A673 (cell line): ENCODE measurements at regions not wholly inside any gene's neighbourhood (a gene's known extent, or its start where the extent isn't known, plus 50 kb on each side); places are given as distances from the start of the nearest gene placed in this dataset.

Experiments used
- BruUV-seq: library from RNA; stranded (reverse); fragments of 400-500 nt; replicated peaks from 2 replicates; lab custom pipeline; 2021; lab: Mats Ljungman, UMichigan
- CTCF ChIA-PET: fragments of 300-600 bp; sonication (Branson Sonifier 250); formaldehyde crosslinking; loops from one replicate; lab custom pipeline; 2022; ENCODE audit warnings: antibody characterized with exemption; lab: Charles Lee
- POLR2A ChIA-PET: fragments of 300-600 bp; sonication (Branson Sonifier 250); formaldehyde crosslinking; loops from one replicate; lab custom pipeline; 2022; ENCODE audit warnings: antibody characterized with exemption; ENCODE audit not compliant: low non-redundant PET; lab: Charles Lee
- DNase-seq: peaks from one replicate; pipeline ENCODE4 v3.0.0-alpha.2; 2015; ENCODE audit warnings: low spot score
- H3K27ac ChIP-seq: fragments of 200-600 bp; sonication (generic); 2 replicates; pipeline ENCODE4 v1.5.1; 2016; ENCODE audit warnings: mixed run types, low read depth, mild to moderate bottlenecking, mixed read lengths, antibody characterized with exemption, low read length; ENCODE audit not compliant: poor library complexity, severe bottlenecking
- H3K27me3 ChIP-seq: fragments of 200-600 bp; sonication (generic); replicated peaks from 2 replicates; pipeline ENCODE4 v1.6.1; 2017; ENCODE audit warnings: mixed run types, low read depth, mild to moderate bottlenecking, mixed read lengths, antibody characterized with exemption, low read length; ENCODE audit not compliant: insufficient read depth, poor library complexity
- H3K36me3 ChIP-seq: fragments of 200-600 bp; sonication (generic); 2 replicates; pipeline ENCODE4 v1.6.1; 2016; ENCODE audit warnings: mixed run types, mild to moderate bottlenecking, mixed read lengths, antibody characterized with exemption, low read length; ENCODE audit not compliant: insufficient read depth, poor library complexity, severe bottlenecking
- H3K4me1 ChIP-seq: fragments of 200-600 bp; sonication (generic); 2 replicates; pipeline ENCODE4 v1.6.1; 2017; ENCODE audit warnings: mixed run types, mild to moderate bottlenecking, mixed read lengths, antibody characterized with exemption, low read length; ENCODE audit not compliant: insufficient read depth, poor library complexity, severe bottlenecking
- H3K4me3 ChIP-seq: fragments of 200-600 bp; sonication (generic); 2 replicates; pipeline ENCODE4 v1.5.1; 2016; ENCODE audit warnings: low read depth, mixed run types, mild to moderate bottlenecking, mixed read lengths, low read length; ENCODE audit not compliant: poor library complexity, severe bottlenecking
- H3K9me3 ChIP-seq: fragments of 200-600 bp; sonication (generic); 2 replicates; pipeline ENCODE4 v1.6.1; 2016; ENCODE audit warnings: mixed run types, low read depth, mild to moderate bottlenecking, mixed read lengths, antibody characterized with exemption, low read length; ENCODE audit not compliant: poor library complexity, severe bottlenecking
- EZH2 ChIP-seq: fragments of 200-600 bp; sonication (generic); IDR thresholded peaks from 2 replicates; pipeline ENCODE4 v1.6.1; 2017; ENCODE audit warnings: borderline replicate concordance, low read depth, mild to moderate bottlenecking, mixed read lengths, antibody characterized with exemption, low read length; ENCODE audit not compliant: poor library complexity, severe bottlenecking
- intact Hi-C: fragments of 100-400 bp; cut with micrococcal nuclease; formaldehyde crosslinking; loops from one replicate; pipeline ENCODE4 v1.10.0; 2022; ENCODE audit not compliant: unreplicated experiment
- TF ChIP-seq, protein P1 (sequence below): fragments of 300-800, 200-600 bp; sonication (generic); conservative IDR thresholded peaks from 2 replicates; pipeline ENCODE4 v1.5.1; 2017; ENCODE audit warnings: low read depth, mild to moderate bottlenecking, antibody characterized with exemption, low read length, moderate library complexity, mixed read lengths

DNA sequence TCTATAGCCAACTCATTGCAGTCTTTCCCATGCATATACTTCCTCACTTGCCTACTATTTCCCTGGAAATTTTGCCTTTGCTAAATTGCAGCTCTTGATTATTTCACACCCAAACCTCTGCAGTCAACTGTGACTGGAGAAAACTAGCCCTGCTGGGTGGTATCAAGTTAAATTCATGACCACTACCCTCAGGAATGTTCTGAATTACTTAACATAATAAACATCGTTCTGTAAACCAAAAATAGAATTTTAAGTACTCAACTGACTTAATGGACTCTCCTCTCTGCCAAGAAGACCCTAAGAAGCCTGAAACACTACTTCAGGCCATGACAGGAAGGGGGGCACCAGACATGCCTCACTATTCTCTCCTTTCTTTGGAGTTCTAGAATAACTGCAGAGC is 1278.0 kb upstream of the GBE1 start:
- Histone ChIP-seq H3K27ac (no peak overlapping the region), H3K9me3 (peaks cover 5% of the 10 kb centered on the region), H3K36me3 (no peaks in the 10 kb centered on the region), H3K4me1 (no peaks in the 10 kb centered on the region), H3K27me3 (no peaks in the 10 kb centered on the region), H3K4me3 (no peak overlapping the region)
- intact Hi-C loops = no loop called here
- no peak for DNase-seq
- TF ChIP-seq, protein P1, sequence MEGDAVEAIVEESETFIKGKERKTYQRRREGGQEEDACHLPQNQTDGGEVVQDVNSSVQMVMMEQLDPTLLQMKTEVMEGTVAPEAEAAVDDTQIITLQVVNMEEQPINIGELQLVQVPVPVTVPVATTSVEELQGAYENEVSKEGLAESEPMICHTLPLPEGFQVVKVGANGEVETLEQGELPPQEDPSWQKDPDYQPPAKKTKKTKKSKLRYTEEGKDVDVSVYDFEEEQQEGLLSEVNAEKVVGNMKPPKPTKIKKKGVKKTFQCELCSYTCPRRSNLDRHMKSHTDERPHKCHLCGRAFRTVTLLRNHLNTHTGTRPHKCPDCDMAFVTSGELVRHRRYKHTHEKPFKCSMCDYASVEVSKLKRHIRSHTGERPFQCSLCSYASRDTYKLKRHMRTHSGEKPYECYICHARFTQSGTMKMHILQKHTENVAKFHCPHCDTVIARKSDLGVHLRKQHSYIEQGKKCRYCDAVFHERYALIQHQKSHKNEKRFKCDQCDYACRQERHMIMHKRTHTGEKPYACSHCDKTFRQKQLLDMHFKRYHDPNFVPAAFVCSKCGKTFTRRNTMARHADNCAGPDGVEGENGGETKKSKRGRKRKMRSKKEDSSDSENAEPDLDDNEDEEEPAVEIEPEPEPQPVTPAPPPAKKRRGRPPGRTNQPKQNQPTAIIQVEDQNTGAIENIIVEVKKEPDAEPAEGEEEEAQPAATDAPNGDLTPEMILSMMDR = no peak
- no peak for TF ChIP-seq EZH2
- ChIA-PET CTCF (no interaction called here), POLR2A (no interaction called here)
- BruUV-seq = no TSS peak

DNA sequence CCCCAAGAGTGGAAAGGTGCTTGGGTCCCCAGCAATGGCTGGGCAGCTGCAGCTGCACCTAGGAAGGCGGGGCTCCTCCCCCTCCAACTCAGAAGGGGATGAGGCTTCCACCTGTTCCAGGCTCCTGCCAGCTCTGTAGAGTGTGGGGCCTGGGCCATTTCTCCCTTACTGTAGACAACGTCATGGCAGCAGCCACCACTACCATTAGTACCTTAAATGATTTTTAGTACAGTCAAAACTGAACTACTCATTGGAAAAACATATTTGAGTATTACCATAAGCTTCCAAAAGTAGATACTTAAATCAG is 1274.2 kb upstream of the GBE1 start:
- ChIA-PET POLR2A (no interaction called here), CTCF (no interaction called here)
- no peak overlapping the region for H3K4me3 ChIP-seq
- no peak for DNase-seq
- no peaks in the 10 kb centered on the region for H3K27me3 ChIP-seq
- intact Hi-C loops = no loop called here
- no peaks in the 10 kb centered on the region for H3K36me3 ChIP-seq
- no TSS peak for BruUV-seq
- peaks cover 2% of the 10 kb centered on the region for H3K9me3 ChIP-seq
- H3K27ac ChIP-seq = no peak overlapping the region
- TF ChIP-seq EZH2 = no peak
- TF ChIP-seq, protein P1 = no peak
- H3K4me1 ChIP-seq = no peaks in the 10 kb centered on the region

DNA sequence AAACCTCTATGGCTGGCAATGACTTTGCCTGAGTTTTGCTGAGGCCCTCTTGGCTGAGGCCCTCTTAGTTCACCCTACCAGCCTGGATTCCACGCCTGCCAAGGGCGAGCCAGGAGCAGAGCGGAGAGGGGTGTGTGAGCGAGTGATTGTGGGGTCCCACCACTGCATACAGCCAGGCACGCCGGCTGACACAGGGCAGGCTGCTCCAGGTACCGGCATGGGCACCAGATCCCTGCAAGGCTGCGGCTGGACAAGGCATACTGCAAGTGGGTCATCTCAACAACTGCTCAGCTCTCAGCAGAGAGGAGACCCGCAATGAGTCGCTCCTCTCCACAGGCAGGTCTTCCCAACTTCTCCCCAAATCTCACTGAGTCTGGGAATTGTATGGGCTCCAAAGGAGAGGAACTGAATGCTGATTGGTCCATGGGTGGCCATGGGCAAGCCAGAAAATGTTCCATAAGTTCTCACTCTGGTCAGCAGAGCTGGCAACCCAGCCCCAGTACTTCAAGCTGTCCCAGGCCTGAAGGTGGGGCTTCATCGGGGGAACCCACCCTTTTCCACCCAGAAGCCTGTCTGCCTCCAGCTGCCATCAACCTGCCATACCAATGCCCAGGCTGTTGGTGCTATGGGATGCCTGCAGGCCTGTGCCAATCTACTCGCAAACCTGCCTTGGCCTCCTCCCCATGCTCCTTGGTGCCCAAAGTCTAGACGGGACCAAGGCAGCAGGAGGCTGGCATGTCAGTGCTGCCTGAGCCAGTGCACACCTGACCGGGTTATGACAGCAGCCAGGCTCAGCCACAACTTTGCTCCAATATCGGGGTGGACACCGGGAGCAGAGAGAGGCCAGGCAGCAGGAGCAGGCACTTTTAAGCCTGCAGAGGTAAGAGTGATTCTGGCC is 1273.6 kb upstream of the GBE1 start:
- intact Hi-C loops = no loop called here
- CTCF ChIA-PET = no interaction called here
- DNase-seq = no peak
- Histone ChIP-seq H3K27ac (no peak overlapping the region), H3K36me3 (no peaks in the 10 kb centered on the region), H3K27me3 (no peaks in the 10 kb centered on the region), H3K4me3 (no peak overlapping the region), H3K4me1 (no peaks in the 10 kb centered on the region), H3K9me3 (no peaks in the 10 kb centered on the region)
- TF ChIP-seq, protein P1 = no peak
- TF ChIP-seq EZH2 = no peak
- BruUV-seq = no TSS peak
- POLR2A ChIA-PET = no interaction called here
